HepG2 (cell line): ENCODE measurements at regions not wholly inside any gene's neighbourhood (a gene's known extent, or its start where the extent isn't known, plus 50 kb on each side); places are given as distances from the start of the nearest gene placed in this dataset.

ENCODE experiments used
- ELF4 ChIP-seq: sonication (generic); formaldehyde crosslinking; IDR thresholded peaks from 2 replicates; pipeline ENCODE4 v1.5.0; 2020; ENCODE audit warnings: missing genetic modification reagents, mild to moderate bottlenecking, moderate library complexity, borderline replicate concordance
- FOXA1 ChIP-seq, 2 experiments: fragments of 450-650 bp in 1 of 2; sonication (generic) in 1 of 2; formaldehyde crosslinking in 1 of 2; IDR thresholded peaks; 2 replicates each; pipeline versions ENCODE4 v1.4.0 to v1.6.1; 2016 to 2020; ENCODE audit warnings: missing genetic modification reagents in 1 of 2
- FUBP1 ChIP-seq: sonication (generic); formaldehyde crosslinking; IDR thresholded peaks from 2 replicates; pipeline ENCODE4 v1.5.1; 2020; ENCODE audit warnings: missing genetic modification reagents, mild to moderate bottlenecking, borderline replicate concordance
- HNF1B ChIP-seq: sonication (generic); formaldehyde crosslinking; IDR thresholded peaks from 2 replicates; pipeline ENCODE4 v1.5.1; 2020; ENCODE audit warnings: mild to moderate bottlenecking, moderate library complexity, missing genetic modification reagents
- RXRB ChIP-seq: IDR thresholded peaks from 2 replicates; pipeline ENCODE4 v1.6.1; 2016; ENCODE audit warnings: borderline replicate concordance, missing genetic modification reagents, missing compliant biosample characterization
- SKIL ChIP-seq: sonication (generic); formaldehyde crosslinking; IDR thresholded peaks from 2 replicates; pipeline ENCODE4 v1.8.0; 2022; ENCODE audit warnings: missing genetic modification reagents, mild to moderate bottlenecking, moderate library complexity, borderline replicate concordance
- SMAD3 ChIP-seq: sonication (generic); formaldehyde crosslinking; IDR thresholded peaks from 2 replicates; pipeline ENCODE4 v1.4.0; 2020; ENCODE audit warnings: missing genetic modification reagents
- ZHX1 ChIP-seq: sonication (generic); formaldehyde crosslinking; IDR thresholded peaks from 2 replicates; pipeline ENCODE4 v1.8.1; 2022; ENCODE audit warnings: low read depth, mild to moderate bottlenecking, missing genetic modification reagents
- ZNF138 ChIP-seq: sonication (generic); formaldehyde crosslinking; IDR thresholded peaks from 2 replicates; pipeline ENCODE4 v1.5.0; 2020; ENCODE audit warnings: mild to moderate bottlenecking, low read depth, missing genetic modification reagents
- ZNF609 ChIP-seq: sonication (generic); formaldehyde crosslinking; IDR thresholded peaks from 2 replicates; pipeline ENCODE4 v1.4.0; 2020; ENCODE audit warnings: mild to moderate bottlenecking, missing genetic modification reagents, borderline replicate concordance
- TF ChIP-seq, protein P1 (sequence below): IDR thresholded peaks from 2 replicates; pipeline ENCODE4 v1.6.1; 2016; ENCODE audit warnings: low read depth
- TF ChIP-seq, protein P2 (sequence below): sonication (generic); IDR thresholded peaks from 2 replicates; pipeline ENCODE4 v1.6.1; 2016; ENCODE audit warnings: low read depth, borderline replicate concordance

GRCh38 chr2:145777297-145777696, 1257.4 kb upstream of the ZEB2 start (continued):
- TF ChIP-seq, protein P1, sequence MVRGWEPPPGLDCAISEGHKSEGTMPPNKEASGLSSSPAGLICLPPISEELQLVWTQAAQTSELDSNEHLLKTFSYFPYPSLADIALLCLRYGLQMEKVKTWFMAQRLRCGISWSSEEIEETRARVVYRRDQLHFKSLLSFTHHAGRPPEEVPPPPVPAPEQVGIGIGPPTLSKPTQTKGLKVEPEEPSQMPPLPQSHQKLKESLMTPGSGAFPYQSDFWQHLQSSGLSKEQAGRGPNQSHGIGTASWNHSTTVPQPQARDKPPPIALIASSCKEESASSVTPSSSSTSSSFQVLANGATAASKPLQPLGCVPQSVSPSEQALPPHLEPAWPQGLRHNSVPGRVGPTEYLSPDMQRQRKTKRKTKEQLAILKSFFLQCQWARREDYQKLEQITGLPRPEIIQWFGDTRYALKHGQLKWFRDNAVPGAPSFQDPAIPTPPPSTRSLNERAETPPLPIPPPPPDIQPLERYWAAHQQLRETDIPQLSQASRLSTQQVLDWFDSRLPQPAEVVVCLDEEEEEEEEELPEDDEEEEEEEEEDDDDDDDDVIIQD, result peak; percentile 99
- no peak for TF ChIP-seq HNF1B (CRISPR knock-in tag)
- no peak for TF ChIP-seq ZNF138 (CRISPR knock-in tag)
- peak; percentile 58 for TF ChIP-seq FOXA1 (IDR thresholded peaks at IDR 0.05)
- TF ChIP-seq FOXA1 (CRISPR knock-in tag; IDR thresholded peaks at IDR 0.05), result peak; percentile 88
- no peak for TF ChIP-seq SKIL
- TF ChIP-seq FUBP1 (CRISPR knock-in tag), result no peak
- TF ChIP-seq, protein P2, sequence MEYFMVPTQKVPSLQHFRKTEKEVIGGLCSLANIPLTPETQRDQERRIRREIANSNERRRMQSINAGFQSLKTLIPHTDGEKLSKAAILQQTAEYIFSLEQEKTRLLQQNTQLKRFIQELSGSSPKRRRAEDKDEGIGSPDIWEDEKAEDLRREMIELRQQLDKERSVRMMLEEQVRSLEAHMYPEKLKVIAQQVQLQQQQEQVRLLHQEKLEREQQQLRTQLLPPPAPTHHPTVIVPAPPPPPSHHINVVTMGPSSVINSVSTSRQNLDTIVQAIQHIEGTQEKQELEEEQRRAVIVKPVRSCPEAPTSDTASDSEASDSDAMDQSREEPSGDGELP, result peak; percentile 37; the same call in 1 of the 2 replicates
- peak; percentile 55; the same call in 1 of the 2 replicates for TF ChIP-seq ZNF609 (CRISPR knock-in tag)
- no peak for TF ChIP-seq ELF4 (CRISPR knock-in tag)
- TF ChIP-seq SMAD3 (CRISPR knock-in tag), result peak; percentile 41; the same call in 1 of the 2 replicates
- no peak for TF ChIP-seq ZHX1 (CRISPR knock-in tag)
- TF ChIP-seq RXRB (CRISPR knock-in tag), result peak; percentile 75
